OCI-LY1 (cell line): ENCODE measurements at regions not wholly inside any gene's neighbourhood (a gene's known extent, or its start where the extent isn't known, plus 50 kb on each side); places are given as distances from the start of the nearest gene placed in this dataset.
"Not testable (repeated sequence)": the region's sequence is repeated elsewhere in the genome, so short reads cannot be mapped to it uniquely, and the experiment has no call there.

Experiments
- EZH2 ChIP-seq: fragments of 200-600 bp; sonication (generic), shearing (Covaris generic); IDR thresholded peaks from 2 replicates; pipeline ENCODE4 v1.8.0; 2017; ENCODE audit warnings: borderline replicate concordance, mixed run types, mild to moderate bottlenecking, antibody characterized with exemption, low read length, moderate library complexity, mixed read lengths
- TF ChIP-seq, protein P1 (sequence below): fragments of 200-600 bp; sonication (generic), shearing (Covaris generic); IDR thresholded peaks from 2 replicates; pipeline ENCODE4 v1.5.1; 2017; ENCODE audit warnings: mild to moderate bottlenecking, antibody characterized with exemption, low read length, moderate library complexity, mixed read lengths

GRCh38 chr19:13676967-13677366 is 87.4 kb upstream of the MRI1 start:
- TF ChIP-seq, protein P1, sequence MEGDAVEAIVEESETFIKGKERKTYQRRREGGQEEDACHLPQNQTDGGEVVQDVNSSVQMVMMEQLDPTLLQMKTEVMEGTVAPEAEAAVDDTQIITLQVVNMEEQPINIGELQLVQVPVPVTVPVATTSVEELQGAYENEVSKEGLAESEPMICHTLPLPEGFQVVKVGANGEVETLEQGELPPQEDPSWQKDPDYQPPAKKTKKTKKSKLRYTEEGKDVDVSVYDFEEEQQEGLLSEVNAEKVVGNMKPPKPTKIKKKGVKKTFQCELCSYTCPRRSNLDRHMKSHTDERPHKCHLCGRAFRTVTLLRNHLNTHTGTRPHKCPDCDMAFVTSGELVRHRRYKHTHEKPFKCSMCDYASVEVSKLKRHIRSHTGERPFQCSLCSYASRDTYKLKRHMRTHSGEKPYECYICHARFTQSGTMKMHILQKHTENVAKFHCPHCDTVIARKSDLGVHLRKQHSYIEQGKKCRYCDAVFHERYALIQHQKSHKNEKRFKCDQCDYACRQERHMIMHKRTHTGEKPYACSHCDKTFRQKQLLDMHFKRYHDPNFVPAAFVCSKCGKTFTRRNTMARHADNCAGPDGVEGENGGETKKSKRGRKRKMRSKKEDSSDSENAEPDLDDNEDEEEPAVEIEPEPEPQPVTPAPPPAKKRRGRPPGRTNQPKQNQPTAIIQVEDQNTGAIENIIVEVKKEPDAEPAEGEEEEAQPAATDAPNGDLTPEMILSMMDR: not testable (repeated sequence)
- not testable (repeated sequence) for TF ChIP-seq EZH2
